IMR-90 (cell line): ENCODE measurements at regions not wholly inside any gene's neighbourhood (a gene's known extent, or its start where the extent isn't known, plus 50 kb on each side); places are given as distances from the start of the nearest gene placed in this dataset.

Source experiments
- ATAC-seq: fragments of 200-7000 bp; cut with Tn5 transposase; 2 replicates; pipeline ENCODE4 v1.9.1; 2020; ENCODE audit warnings: low read depth, mild to moderate bottlenecking, moderate library complexity
- BruUV-seq: library from RNA; stranded (reverse); fragments of 400-500 nt; replicated peaks from 2 replicates; lab custom pipeline; 2021; lab: Mats Ljungman, UMichigan
- CTCF ChIA-PET: fragments of 300-600 bp; formaldehyde crosslinking; extraction: SDS; loops from one replicate; lab custom pipeline; 2021; ENCODE audit warnings: antibody characterized with exemption; lab: Yijun Ruan, JAX
- POLR2A ChIA-PET: fragments of 300-600 bp; sonication (Branson Sonifier 250); formaldehyde crosslinking; loops from one replicate; lab custom pipeline; 2022; ENCODE audit warnings: antibody characterized with exemption; ENCODE audit not compliant: unreplicated experiment; lab: Charles Lee
- DNase-seq: peaks from one replicate; pipeline ENCODE4 v3.0.0; 2013
- H2AFZ ChIP-seq: replicated peaks from 2 replicates; pipeline ENCODE3; 2013; ENCODE audit warnings: low read length, mild to moderate bottlenecking; ENCODE audit not compliant: poor library complexity
- H2AK5ac ChIP-seq: 2 replicates; pipeline ENCODE4 v1.6.1; 2013; ENCODE audit warnings: low read depth, low read length, inconsistent platforms
- H2AK9ac ChIP-seq: replicated peaks from 2 replicates; pipeline ENCODE3; 2013; ENCODE audit warnings: mild to moderate bottlenecking, low read depth, low read length, moderate library complexity; ENCODE audit not compliant: poor library complexity
- H2BK120ac ChIP-seq: 2 replicates; pipeline ENCODE4 v1.6.1; 2013; ENCODE audit warnings: low read depth, low read length, inconsistent platforms
- H2BK15ac ChIP-seq: 3 replicates; pipeline ENCODE4 v1.6.1; 2013; ENCODE audit warnings: low read depth, low read length, inconsistent platforms
- H2BK20ac ChIP-seq: 2 replicates; pipeline ENCODE4 v1.6.1; 2013; ENCODE audit warnings: low read depth, mild to moderate bottlenecking, inconsistent platforms, low read length, moderate library complexity
- H2BK5ac ChIP-seq: 2 replicates; pipeline ENCODE4 v1.6.1; 2013; ENCODE audit warnings: mild to moderate bottlenecking, low read depth, low read length, inconsistent platforms; ENCODE audit not compliant: poor library complexity, severe bottlenecking
- H3K14ac ChIP-seq: replicated peaks from 2 replicates; pipeline ENCODE4 v1.6.1; 2013; ENCODE audit warnings: low read depth, low read length, inconsistent platforms
- H3K18ac ChIP-seq: 2 replicates; pipeline ENCODE4 v1.6.1; 2013; ENCODE audit warnings: low read depth, low read length, control low read depth
- H3K23ac ChIP-seq: 2 replicates; pipeline ENCODE4 v1.6.1; 2013; ENCODE audit warnings: low read depth, low read length, inconsistent platforms
- H3K27ac ChIP-seq: 2 replicates; pipeline ENCODE4 v1.5.1; 2013; ENCODE audit warnings: mild to moderate bottlenecking, control low read depth, low read length; ENCODE audit not compliant: insufficient read depth
- H3K27me3 ChIP-seq: 2 replicates; pipeline ENCODE4 v1.6.1; 2013; ENCODE audit warnings: low read length; ENCODE audit not compliant: control insufficient read depth, insufficient read depth
- H3K36me3 ChIP-seq: 2 replicates; pipeline ENCODE4 v1.6.1; 2013; ENCODE audit warnings: low read length, mixed read lengths; ENCODE audit not compliant: control insufficient read depth, insufficient read depth
- H3K4ac ChIP-seq: 2 replicates; pipeline ENCODE4 v1.6.1; 2013; ENCODE audit warnings: low read depth, low read length, inconsistent platforms
- H3K4me1 ChIP-seq: 2 replicates; pipeline ENCODE4 v1.6.1; 2013; ENCODE audit warnings: low read length, mixed read lengths; ENCODE audit not compliant: control insufficient read depth, insufficient read depth
- H3K4me2 ChIP-seq: 2 replicates; pipeline ENCODE4 v1.6.1; 2013; ENCODE audit warnings: low read depth, mild to moderate bottlenecking, control low read depth, low read length, moderate library complexity
- H3K4me3 ChIP-seq: 2 replicates; pipeline ENCODE4 v1.5.1; 2013; ENCODE audit warnings: low read depth, mild to moderate bottlenecking, control low read depth, low read length, moderate library complexity; ENCODE audit not compliant: insufficient read depth
- H3K56ac ChIP-seq: 2 replicates; pipeline ENCODE4 v1.6.1; 2013; ENCODE audit warnings: low read length, inconsistent platforms; ENCODE audit not compliant: insufficient read depth; ENCODE audit errors: extremely low read depth
- H3K79me1 ChIP-seq, 2 experiments: 2 replicates each; pipeline ENCODE4 v1.6.1; 2013; ENCODE audit warnings: low read length in 2 of 2, inconsistent platforms in 1 of 2, low read depth in 1 of 2
- H3K9ac ChIP-seq: 2 replicates; pipeline ENCODE4 v1.6.1; 2013; ENCODE audit warnings: low read depth, low read length, control low read depth
- H3K9me1 ChIP-seq: 2 replicates; pipeline ENCODE4 v1.6.1; 2013; ENCODE audit warnings: low read length, inconsistent platforms; ENCODE audit not compliant: insufficient read depth
- H3K9me3 ChIP-seq: 2 replicates; pipeline ENCODE4 v1.6.1; 2013; ENCODE audit warnings: low read length; ENCODE audit not compliant: control insufficient read depth, insufficient read depth
- H4K20me1 ChIP-seq: 2 replicates; pipeline ENCODE4 v1.6.1; 2013; ENCODE audit warnings: low read length, inconsistent platforms; ENCODE audit not compliant: insufficient read depth
- H4K5ac ChIP-seq: 2 replicates; pipeline ENCODE4 v1.6.1; 2013; ENCODE audit warnings: mild to moderate bottlenecking, low read depth, low read length, control low read depth
- H4K8ac ChIP-seq, 2 experiments: 2 replicates each; pipeline ENCODE4 v1.6.1; 2013; ENCODE audit warnings: low read depth in 2 of 2, low read length in 2 of 2, control low read depth in 1 of 2, inconsistent platforms in 1 of 2
- H4K91ac ChIP-seq: 2 replicates; pipeline ENCODE4 v1.6.1; 2013; ENCODE audit warnings: low read depth, low read length, inconsistent platforms; ENCODE audit not compliant: insufficient read depth
- CEBPB ChIP-seq: IDR thresholded peaks from 2 replicates; pipeline ENCODE4 v1.6.1; 2012; ENCODE audit warnings: low read depth, low read length, improper control_type of control experiment
- MAFK ChIP-seq: IDR thresholded peaks from 2 replicates; pipeline ENCODE4 v1.6.1; 2012; ENCODE audit warnings: low read depth, low read length, improper control_type of control experiment
- MAZ ChIP-seq: IDR thresholded peaks from 2 replicates; pipeline ENCODE4 v1.6.1; 2012; ENCODE audit warnings: low read depth, mild to moderate bottlenecking, low read length, improper control_type of control experiment, moderate library complexity, borderline replicate concordance
- MXI1 ChIP-seq: IDR thresholded peaks from 2 replicates; pipeline ENCODE4 v1.6.1; 2012; ENCODE audit warnings: low read depth, mild to moderate bottlenecking, low read length, moderate library complexity, borderline replicate concordance
- POLR2A ChIP-seq: IDR thresholded peaks from 2 replicates; pipeline ENCODE4 v1.6.1; 2012; ENCODE audit warnings: mild to moderate bottlenecking, low read depth, low read length
- RCOR1 ChIP-seq: IDR thresholded peaks from 2 replicates; pipeline ENCODE4 v1.6.1; 2012; ENCODE audit warnings: mild to moderate bottlenecking, low read length, improper control_type of control experiment; ENCODE audit not compliant: insufficient replicate concordance
- RFX5 ChIP-seq: IDR thresholded peaks from 2 replicates; pipeline ENCODE4 v1.8.0; 2012; ENCODE audit warnings: low read depth, mild to moderate bottlenecking, low read length, moderate library complexity
- SMC3 ChIP-seq: fragments of 150-350 bp; IDR thresholded peaks from 2 replicates; pipeline ENCODE4 v1.6.1; 2016; ENCODE audit warnings: low read depth, mild to moderate bottlenecking, antibody characterized with exemption, low read length, moderate library complexity
- USF2 ChIP-seq: fragments of 150-350 bp; IDR thresholded peaks from 2 replicates; pipeline ENCODE4 v1.6.1; 2017; ENCODE audit warnings: mild to moderate bottlenecking, antibody characterized with exemption, low read length, low read depth
- WGBS, 2 experiments: methylation state at CpG; one replicate each; pipeline versions ENCODE4 v1.1.5 to v1.1.7; 2013; ENCODE audit warnings: missing lambda C conversion rate in 2 of 2; ENCODE audit not compliant: insufficient read length in 1 of 2; ENCODE audit errors: extremely low coverage in 2 of 2; 5-methylcytosine and 5-hydroxymethylcytosine counted together
- dilution Hi-C: fragments of 300-500 bp; cut with HindIII; formaldehyde crosslinking; loops from one replicate; pipeline ENCODE4 v1.14.3; 2018; ENCODE audit warnings: low sequenced_read_pairs; ENCODE audit not compliant: unreplicated experiment
- in situ Hi-C: fragments of 300-500 bp; cut with MboI; formaldehyde crosslinking; loops from 3 replicates; pipeline ENCODE4 v1.14.3; 2019; ENCODE audit warnings: low sequenced_read_pairs, inconsistent platforms, mixed read lengths
- intact Hi-C: fragments of 100-400 bp; cut with micrococcal nuclease; formaldehyde crosslinking; loops from 2 replicates; pipeline ENCODE4 v1.10.0; 2022

DNA sequence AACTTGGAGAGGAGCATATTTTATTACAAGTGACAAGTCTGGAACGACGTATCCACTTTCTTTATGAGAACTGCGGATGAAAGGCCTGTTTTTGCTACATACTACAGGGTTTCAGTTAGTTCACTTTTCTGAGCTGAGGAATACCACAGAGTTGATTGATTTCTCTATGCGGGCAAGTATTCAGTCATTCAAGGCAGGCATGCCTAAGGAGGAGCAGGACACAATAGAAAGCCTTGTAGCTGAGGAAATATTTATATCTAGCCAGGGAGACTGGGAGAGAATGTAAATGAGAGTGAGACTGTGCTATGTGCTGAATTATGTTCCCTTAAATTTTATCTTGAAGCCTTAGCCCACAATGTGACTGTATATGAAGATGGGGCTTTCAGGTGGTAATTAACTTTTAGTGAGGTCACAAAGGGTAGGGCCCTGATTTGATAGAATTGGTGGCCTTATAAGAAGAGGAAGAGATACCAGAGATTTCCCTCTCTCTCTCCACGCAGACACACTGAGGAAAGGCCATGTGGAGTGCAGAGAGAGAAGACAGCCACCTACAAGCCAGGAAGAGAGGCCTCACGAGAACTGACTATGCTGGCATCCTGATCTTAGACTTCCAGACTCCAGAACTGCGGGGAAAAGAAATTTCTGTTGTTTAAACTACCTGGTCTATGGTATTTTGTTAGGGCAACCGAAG, 459.0 kb upstream of the ATP2B1 start:
- H3K27ac ChIP-seq = no peak overlapping the region
- H3K4me3 ChIP-seq = no peak overlapping the region
- H3K4me2 ChIP-seq = no peak overlapping the region
- no peaks in the 10 kb centered on the region for H4K20me1 ChIP-seq
- H3K9ac ChIP-seq = no peak overlapping the region
- H3K23ac ChIP-seq = no peak overlapping the region
- no peak for DNase-seq
- H3K27me3 ChIP-seq = no peaks in the 10 kb centered on the region
- POLR2A ChIA-PET = no interaction called here
- no peaks in the 10 kb centered on the region for H3K79me1 ChIP-seq
- no peak overlapping the region for H4K91ac ChIP-seq
- no peak overlapping the region for H3K18ac ChIP-seq
- CTCF ChIA-PET = no interaction called here
- H4K5ac ChIP-seq = no peak overlapping the region
- no peaks in the 10 kb centered on the region for H3K4me1 ChIP-seq
- ATAC-seq = no peak
- in situ Hi-C loops = no loop called here
- no peak overlapping the region for H2BK20ac ChIP-seq
- no peaks in the 10 kb centered on the region for H3K9me3 ChIP-seq
- no peak overlapping the region for H2AK5ac ChIP-seq
- no CpG with 5 or more reads among the region's 8 CpGs for WGBS, 2 experiments
- BruUV-seq = no TSS peak
- H2BK5ac ChIP-seq = no peak overlapping the region
- no peaks in the 10 kb centered on the region for H3K36me3 ChIP-seq
- no peak overlapping the region for H3K4ac ChIP-seq
- no peak overlapping the region for H2AK9ac ChIP-seq
- H3K9me1 ChIP-seq = no peaks in the 10 kb centered on the region
- H3K56ac ChIP-seq = no peak overlapping the region
- intact Hi-C loops = no loop called here
- dilution Hi-C loops = no loop called here
- H3K14ac ChIP-seq = no peak overlapping the region
- no peak overlapping the region for H2BK15ac ChIP-seq
- no peak overlapping the region for H4K8ac ChIP-seq
- no peak overlapping the region for H2AFZ ChIP-seq
- no peak overlapping the region for H2BK120ac ChIP-seq
- no peak for TF ChIP-seq SMC3
- TF ChIP-seq CEBPB = no peak
- TF ChIP-seq USF2 = no peak
- no peak for TF ChIP-seq POLR2A
- TF ChIP-seq RFX5 = no peak
- TF ChIP-seq MAFK = no peak
- TF ChIP-seq MAZ = no peak
- TF ChIP-seq RCOR1 = no peak
- TF ChIP-seq MXI1 = no peak
